ENCODE measurements at regions not wholly inside any gene's neighbourhood (a gene's known extent, or its start where the extent isn't known, plus 50 kb on each side); places are given as distances from the start of the nearest gene placed in this dataset.

GRCh38 chr3:43169987-43170386, 64.1 kb upstream of the POMGNT2 start:
- Histone ChIP-seq H3K36me3 (ENCODE audit: insufficient read depth, low read length, poor library complexity, severe bottlenecking) (no peaks in the 10 kb centered on the region), H3K4me1 (ENCODE audit: insufficient read depth, low read length, poor library complexity, severe bottlenecking) (no peaks in the 10 kb centered on the region), H3K27me3 (replicated peaks; ENCODE audit: insufficient read depth, low read depth, low read length, poor library complexity) (no peaks in the 10 kb centered on the region), H3K27ac (ENCODE audit: low read depth, low read length, poor library complexity, severe bottlenecking) (no peak overlapping the region), H3K4me3 (ENCODE audit: low read depth, low read length, poor library complexity, severe bottlenecking) (no peak overlapping the region), H3K9me3 (ENCODE audit: low read depth, low read length, poor library complexity, severe bottlenecking) (no peaks in the 10 kb centered on the region)
- ChIA-PET CTCF (no interaction called here), POLR2A (ENCODE audit: low non-redundant PET) (no interaction called here)
- TF ChIP-seq EZH2 (IDR thresholded peaks at IDR 0.05; ENCODE audit: borderline replicate concordance, low read depth, low read length, poor library complexity, severe bottlenecking) (no peak), CTCF (conservative IDR thresholded peaks at IDR 0.05; ENCODE audit: low read depth, low read length) (no peak)
- intact Hi-C loops (cut with micrococcal nuclease; ENCODE audit: unreplicated experiment), result no loop called here
- no peak for DNase-seq (ENCODE audit: low spot score)
- BruUV-seq (replicated peaks), result no TSS peak

GRCh38 chr3:43166406-43166805, 60.5 kb upstream of the POMGNT2 start:
- no peak for DNase-seq (ENCODE audit: low spot score)
- Histone ChIP-seq H3K4me3 (ENCODE audit: low read depth, low read length, poor library complexity, severe bottlenecking) (no peak overlapping the region), H3K4me1 (ENCODE audit: insufficient read depth, low read length, poor library complexity, severe bottlenecking) (no peaks in the 10 kb centered on the region), H3K36me3 (ENCODE audit: insufficient read depth, low read length, poor library complexity, severe bottlenecking) (no peaks in the 10 kb centered on the region), H3K9me3 (ENCODE audit: low read depth, low read length, poor library complexity, severe bottlenecking) (no peaks in the 10 kb centered on the region), H3K27me3 (replicated peaks; ENCODE audit: insufficient read depth, low read depth, low read length, poor library complexity) (no peaks in the 10 kb centered on the region), H3K27ac (ENCODE audit: low read depth, low read length, poor library complexity, severe bottlenecking) (no peak overlapping the region)
- CTCF ChIA-PET, result no interaction called here
- POLR2A ChIA-PET (ENCODE audit: low non-redundant PET), result no interaction called here
- intact Hi-C loops (cut with micrococcal nuclease; ENCODE audit: unreplicated experiment), result no loop called here
- no TSS peak for BruUV-seq (replicated peaks)
- TF ChIP-seq EZH2 (IDR thresholded peaks at IDR 0.05; ENCODE audit: borderline replicate concordance, low read depth, low read length, poor library complexity, severe bottlenecking) (no peak), CTCF (conservative IDR thresholded peaks at IDR 0.05; ENCODE audit: low read depth, low read length) (no peak)

GRCh38 chr3:43165786-43166185, 59.9 kb upstream of the POMGNT2 start:
- no TSS peak for BruUV-seq (replicated peaks)
- H3K36me3 ChIP-seq (ENCODE audit: insufficient read depth, low read length, poor library complexity, severe bottlenecking), result no peaks in the 10 kb centered on the region
- no peaks in the 10 kb centered on the region for H3K27me3 ChIP-seq (replicated peaks; ENCODE audit: insufficient read depth, low read depth, low read length, poor library complexity)
- intact Hi-C loops (cut with micrococcal nuclease; ENCODE audit: unreplicated experiment), result no loop called here
- CTCF ChIA-PET, result no interaction called here
- no peak for TF ChIP-seq CTCF (conservative IDR thresholded peaks at IDR 0.05; ENCODE audit: low read depth, low read length)
- TF ChIP-seq EZH2 (IDR thresholded peaks at IDR 0.05; ENCODE audit: borderline replicate concordance, low read depth, low read length, poor library complexity, severe bottlenecking), result no peak
- no peaks in the 10 kb centered on the region for H3K9me3 ChIP-seq (ENCODE audit: low read depth, low read length, poor library complexity, severe bottlenecking)
- H3K4me1 ChIP-seq (ENCODE audit: insufficient read depth, low read length, poor library complexity, severe bottlenecking), result no peaks in the 10 kb centered on the region
- no peak for DNase-seq (ENCODE audit: low spot score)
- H3K4me3 ChIP-seq (ENCODE audit: low read depth, low read length, poor library complexity, severe bottlenecking), result no peak overlapping the region
- no peak overlapping the region for H3K27ac ChIP-seq (ENCODE audit: low read depth, low read length, poor library complexity, severe bottlenecking)
- POLR2A ChIA-PET (ENCODE audit: low non-redundant PET), result no interaction called here

Data from A673 (cell line).